ENCODE measurements at regions not wholly inside any gene's neighbourhood (a gene's known extent, or its start where the extent isn't known, plus 50 kb on each side); places are given as distances from the start of the nearest gene placed in this dataset.
"Not testable (repeated sequence)": the region's sequence is repeated elsewhere in the genome, so short reads cannot be mapped to it uniquely, and the experiment has no call there.

- no peak for DNase-seq
Measured at GRCh38 chr10:63929831-63930467, 408.7 kb downstream of the REEP3 start.

- no peak for DNase-seq
Measured at GRCh38 chr10:63930584-63930983, 409.4 kb downstream of the REEP3 start.

GRCh38 chr10:63935705-63936104 lies 414.5 kb downstream of the REEP3 start:
- no peak for DNase-seq

- DNase-seq, result no peak
Measured at GRCh38 chr10:63940277-63940922, 419.2 kb downstream of the REEP3 start.

GRCh38 chr10:63964406-63964805 lies 443.2 kb downstream of the REEP3 start:
- DNase-seq, result no peak

GRCh38 chr10:63965846-63966245 lies 444.6 kb downstream of the REEP3 start:
- no peak for DNase-seq

- DNase-seq, result no peak
Measured at GRCh38 chr10:63972949-63973827, 452.0 kb downstream of the REEP3 start.

- DNase-seq, result no peak
Measured at GRCh38 chr10:63976538-63976937, 455.3 kb downstream of the REEP3 start.

- DNase-seq, result peak; percentile 6
Measured at GRCh38 chr10:63977329-63977923, 456.2 kb downstream of the REEP3 start.

- not testable (repeated sequence) for DNase-seq
Measured at GRCh38 chr10:63980870-63981269, 459.7 kb downstream of the REEP3 start.

GRCh38 chr10:63984061-63984460 lies 462.9 kb downstream of the REEP3 start:
- DNase-seq, result not testable (repeated sequence)

- no peak for DNase-seq
Measured at GRCh38 chr10:63986536-63986935, 465.3 kb downstream of the REEP3 start.

- no peak for DNase-seq
Measured at GRCh38 chr10:63987212-63987611, 466.0 kb downstream of the REEP3 start.

GRCh38 chr10:63994371-63994770 lies 473.2 kb downstream of the REEP3 start:
- DNase-seq, result no peak

- DNase-seq, result no peak
Measured at GRCh38 chr10:64007157-64007556, 486.0 kb downstream of the REEP3 start.

- no peak for DNase-seq
Measured at GRCh38 chr10:64010711-64011110, 489.5 kb downstream of the REEP3 start.

- DNase-seq, result no peak
Measured at GRCh38 chr10:64011912-64012714, 490.9 kb downstream of the REEP3 start.

GRCh38 chr10:64014281-64014680 lies 493.1 kb downstream of the REEP3 start:
- DNase-seq, result no peak

- DNase-seq, result no peak
Measured at GRCh38 chr10:64023926-64024470, 502.8 kb downstream of the REEP3 start.

GRCh38 chr10:64033711-64034110 lies 512.5 kb downstream of the REEP3 start:
- no peak for DNase-seq

GRCh38 chr10:64036321-64036930 lies 515.2 kb downstream of the REEP3 start:
- DNase-seq, result no peak
